ENCODE measurements at regions not wholly inside any gene's neighbourhood (a gene's known extent, or its start where the extent isn't known, plus 50 kb on each side); places are given as distances from the start of the nearest gene placed in this dataset.
A peak's percentile ranks its signal among the peaks of the same experiment; 100 is the strongest.

DNA sequence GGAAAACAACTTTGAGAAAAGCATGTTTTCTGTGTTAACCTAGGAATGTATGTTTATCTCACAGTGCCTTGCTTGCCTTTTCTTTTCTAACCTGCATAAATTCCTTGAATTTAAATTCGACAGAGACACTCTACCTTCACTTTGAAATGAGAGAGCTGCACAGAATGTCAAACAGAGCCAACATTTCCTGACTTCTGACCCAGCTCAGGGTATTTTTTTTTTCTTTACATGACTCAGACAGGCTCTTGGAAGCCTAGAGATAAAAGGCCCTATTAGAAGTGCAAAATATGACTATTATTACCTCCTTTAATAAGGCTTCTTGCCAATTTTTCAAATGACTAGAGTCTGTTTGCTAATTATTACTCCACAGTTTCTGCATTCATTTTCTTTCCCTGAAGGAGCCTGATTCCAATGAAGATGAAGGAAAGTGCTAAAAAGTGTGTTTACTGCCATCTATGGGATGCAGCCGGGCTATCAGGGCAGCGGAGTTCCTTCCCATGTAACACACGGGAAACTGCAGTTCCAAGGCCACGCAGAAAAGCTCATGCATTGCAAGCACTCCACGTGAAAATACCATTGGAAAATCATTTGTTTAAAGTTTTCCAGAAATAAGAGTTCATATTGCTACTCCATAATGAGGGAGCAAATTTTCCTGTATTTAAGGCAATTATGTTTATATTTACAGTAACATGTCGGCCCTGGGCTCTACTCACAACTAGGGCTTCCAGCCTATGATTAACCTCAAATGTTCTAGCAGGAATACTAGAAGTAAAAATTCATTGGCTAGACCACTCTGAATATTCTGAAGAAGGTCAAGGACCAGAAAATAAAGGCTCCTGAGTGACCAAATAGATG lies 485.6 kb downstream of the ZSWIM6 start:
- no peak overlapping the region for H3K4me3 ChIP-seq (ENCODE audit: low read depth in 2 of 2, low read length in 1 of 2)
- H3K27ac ChIP-seq (ENCODE audit: low read depth in 2 of 2, low read length in 1 of 2) = no peak overlapping the region
- no peaks in the 10 kb centered on the region for H3K36me3 ChIP-seq (replicated peaks in 1 of 2; ENCODE audit: control insufficient read depth in 1 of 2, insufficient read depth in 2 of 2, low read length in 1 of 2)
- no peak overlapping the region for H3K4me2 ChIP-seq
- DNase-seq = peak; percentile 51
- H3F3A ChIP-seq (replicated peaks; ENCODE audit: insufficient read depth) = no peaks in the 10 kb centered on the region
- no peaks in the 10 kb centered on the region for H3K9me3 ChIP-seq
- ChIA-PET CTCF (interaction anchor here (0.6 to 2.5 kb wide), 12 partner anchors 8 to 656 kb away, joined by 3 to 14 read pairs (median 3); partner anchors contain the start of gene SMIM15), POLR2A (no interaction called here)
- H3K79me2 ChIP-seq (ENCODE audit: insufficient read depth) = no peaks in the 10 kb centered on the region
- no peaks in the 10 kb centered on the region; the same call in 1 of the 2 replicates for H3K27me3 ChIP-seq (ENCODE audit: insufficient read depth)
- 42% methylated on average over 7 of the region's 7 CpGs for WGBS (ENCODE audit: low lambda C conversion rate)
- H2AFZ ChIP-seq (ENCODE audit: low read depth) = no peak overlapping the region
- H4K20me1 ChIP-seq (ENCODE audit: insufficient read depth) = no peaks in the 10 kb centered on the region
- H3K9me2 ChIP-seq = no peaks in the 10 kb centered on the region
- TF ChIP-seq SMC3 (IDR thresholded peaks at IDR 0.05; ENCODE audit: low read depth, low read length) = peak; percentile 62
- TF ChIP-seq RAD21 (IDR thresholded peaks at IDR 0.05; ENCODE audit: low read length) = peak; percentile 74
- TF ChIP-seq, protein P1, sequence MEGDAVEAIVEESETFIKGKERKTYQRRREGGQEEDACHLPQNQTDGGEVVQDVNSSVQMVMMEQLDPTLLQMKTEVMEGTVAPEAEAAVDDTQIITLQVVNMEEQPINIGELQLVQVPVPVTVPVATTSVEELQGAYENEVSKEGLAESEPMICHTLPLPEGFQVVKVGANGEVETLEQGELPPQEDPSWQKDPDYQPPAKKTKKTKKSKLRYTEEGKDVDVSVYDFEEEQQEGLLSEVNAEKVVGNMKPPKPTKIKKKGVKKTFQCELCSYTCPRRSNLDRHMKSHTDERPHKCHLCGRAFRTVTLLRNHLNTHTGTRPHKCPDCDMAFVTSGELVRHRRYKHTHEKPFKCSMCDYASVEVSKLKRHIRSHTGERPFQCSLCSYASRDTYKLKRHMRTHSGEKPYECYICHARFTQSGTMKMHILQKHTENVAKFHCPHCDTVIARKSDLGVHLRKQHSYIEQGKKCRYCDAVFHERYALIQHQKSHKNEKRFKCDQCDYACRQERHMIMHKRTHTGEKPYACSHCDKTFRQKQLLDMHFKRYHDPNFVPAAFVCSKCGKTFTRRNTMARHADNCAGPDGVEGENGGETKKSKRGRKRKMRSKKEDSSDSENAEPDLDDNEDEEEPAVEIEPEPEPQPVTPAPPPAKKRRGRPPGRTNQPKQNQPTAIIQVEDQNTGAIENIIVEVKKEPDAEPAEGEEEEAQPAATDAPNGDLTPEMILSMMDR (IDR thresholded peaks at IDR 0.05) = peak; percentile 64
- TF ChIP-seq JUND (IDR thresholded peaks at IDR 0.05) = no peak
- no peak for TF ChIP-seq IRF3 (IDR thresholded peaks at IDR 0.05; ENCODE audit: low read depth, low read length)
- H3K9ac ChIP-seq = no peak overlapping the region
- no peaks in the 10 kb centered on the region; a peak in 1 of 4 replicates for H3K4me1 ChIP-seq (ENCODE audit: control insufficient read depth in 1 of 2, insufficient read depth in 2 of 2, low read depth in 1 of 2, low read length in 1 of 2)

DNA sequence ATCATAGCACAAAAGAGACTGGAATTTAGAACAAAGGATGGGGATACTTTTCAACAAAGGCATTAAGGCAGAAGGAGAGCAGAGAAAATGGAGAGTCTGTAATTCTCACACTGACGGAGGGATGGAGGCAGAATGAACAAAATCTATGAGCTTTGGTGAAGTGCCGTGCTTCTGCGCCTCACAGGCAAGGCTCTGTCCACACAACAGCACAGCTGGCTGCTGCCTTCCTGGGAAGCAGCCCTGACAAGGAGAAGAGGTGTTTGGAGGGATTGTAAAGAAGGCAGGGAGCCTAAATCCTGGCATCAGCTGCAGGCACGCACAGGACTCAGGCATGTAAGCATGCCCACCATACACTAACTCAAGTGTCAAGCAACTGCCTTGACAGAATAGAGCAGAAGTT lies 485.2 kb upstream of the KIF2A start:
- H3K4me3 ChIP-seq (ENCODE audit: low read depth in 2 of 2, low read length in 1 of 2) = no peak overlapping the region
- no peaks in the 10 kb centered on the region for H3K9me2 ChIP-seq
- H3K27ac ChIP-seq (ENCODE audit: low read depth in 2 of 2, low read length in 1 of 2) = no peak overlapping the region
- no peaks in the 10 kb centered on the region; a peak in 1 of 4 replicates for H3K4me1 ChIP-seq (ENCODE audit: control insufficient read depth in 1 of 2, insufficient read depth in 2 of 2, low read depth in 1 of 2, low read length in 1 of 2)
- no peak for TF ChIP-seq USF1 (IDR thresholded peaks at IDR 0.05; ENCODE audit: borderline replicate concordance, low read depth)
- TF ChIP-seq SMC3 (IDR thresholded peaks at IDR 0.05; ENCODE audit: low read depth, low read length) = no peak
- TF ChIP-seq SIN3A (IDR thresholded peaks at IDR 0.05; ENCODE audit: borderline replicate concordance, low read depth, low read length) = no peak
- TF ChIP-seq TEAD4 (IDR thresholded peaks at IDR 0.05; ENCODE audit: borderline replicate concordance, insufficient read depth) = no peak
- TF ChIP-seq MXI1 (IDR thresholded peaks at IDR 0.05; ENCODE audit: low read depth, low read length) = no peak
- no peak for TF ChIP-seq POLR2AphosphoS5 (IDR thresholded peaks at IDR 0.05; ENCODE audit: low read depth, low read length)
- no peak for TF ChIP-seq JUND (IDR thresholded peaks at IDR 0.05)
- H3K36me3 ChIP-seq (replicated peaks in 1 of 2; ENCODE audit: control insufficient read depth in 1 of 2, insufficient read depth in 2 of 2, low read length in 1 of 2) = no peaks in the 10 kb centered on the region
- no peaks in the 10 kb centered on the region for H4K20me1 ChIP-seq (ENCODE audit: insufficient read depth)
- DNase-seq = no peak
- WGBS (ENCODE audit: low lambda C conversion rate) = 73% methylated on average over 4 of the region's 4 CpGs
- ChIA-PET CTCF (interaction anchor here (0.6 to 1.7 kb wide), 3 partner anchors 9 to 934 kb away, joined by 3 to 4 read pairs (median 3); no protein-coding TSS in a partner anchor), POLR2A (no interaction called here)
- no peaks in the 10 kb centered on the region for H3K79me2 ChIP-seq (ENCODE audit: insufficient read depth)
- no peak overlapping the region for H3K9ac ChIP-seq
- no peaks in the 10 kb centered on the region for H3K9me3 ChIP-seq
- no peak overlapping the region for H3K4me2 ChIP-seq
- H3F3A ChIP-seq (replicated peaks; ENCODE audit: insufficient read depth) = no peaks in the 10 kb centered on the region
- H2AFZ ChIP-seq (ENCODE audit: low read depth) = no peak overlapping the region
- no peaks in the 10 kb centered on the region; the same call in 1 of the 2 replicates for H3K27me3 ChIP-seq (ENCODE audit: insufficient read depth)
